Transverse colon (tissue), 4 donors: ENCODE measurements at regions not wholly inside any gene's neighbourhood (a gene's known extent, or its start where the extent isn't known, plus 50 kb on each side); places are given as distances from the start of the nearest gene placed in this dataset.

Source experiments
- DNase-seq: peaks from one replicate; pipeline ENCODE4 v3.0.0-alpha.2; 2019
- H3K27ac ChIP-seq, 4 donors: fragments of 200-600 bp; sonication (generic); 2 replicates each; pipeline ENCODE4 v1.5.1; 2016 to 2018; ENCODE audit warnings: inconsistent platforms in 4 of 4
- H3K27me3 ChIP-seq: fragments of 200-600 bp; sonication (generic); 2 replicates; pipeline ENCODE4 v1.5.1; 2017; ENCODE audit warnings: inconsistent platforms
- H3K36me3 ChIP-seq, 4 donors: fragments of 200-600 bp; sonication (generic); 2 replicates each; pipeline ENCODE4 v1.5.1; 2017 to 2019; ENCODE audit warnings: inconsistent platforms in 4 of 4
- H3K4me1 ChIP-seq, 4 donors: fragments of 200-600 bp; sonication (generic); 2 replicates each; pipeline ENCODE4 v1.5.1; 2017 to 2020; ENCODE audit warnings: inconsistent platforms in 4 of 4
- H3K4me3 ChIP-seq, 4 donors: fragments of 200-600 bp; sonication (generic); 1 replicate in 1 of 4; 2 replicates in 3 of 4; pipeline versions ENCODE4 v1.5.1 to v1.6.1; 2017 to 2019; ENCODE audit warnings: inconsistent platforms in 4 of 4
- H3K9me3 ChIP-seq, 2 donors: fragments of 200-600 bp; sonication (generic); 2 replicates each; pipeline ENCODE4 v1.5.1; 2017 to 2019; ENCODE audit warnings: inconsistent platforms in 2 of 2
- EP300 ChIP-seq: sonication (generic); formaldehyde crosslinking; IDR thresholded peaks from one replicate; pipeline ENCODE4 v1.6.1; 2017; ENCODE audit warnings: antibody characterized with exemption, low read depth
- POLR2A ChIP-seq: fragments of 450-650 bp; IDR thresholded peaks from one replicate; pipeline ENCODE4 v1.6.1; 2016; ENCODE audit warnings: antibody characterized with exemption, mild to moderate bottlenecking, moderate library complexity
- POLR2AphosphoS5 ChIP-seq, 3 donors: sonication (generic); formaldehyde crosslinking; IDR thresholded peaks; one replicate each; pipeline ENCODE4 v1.6.1; 2016; ENCODE audit warnings: antibody characterized with exemption in 3 of 3
- WGBS, 2 donors: methylation state at CpG; one replicate each; pipeline ENCODE4 v1.1.5; 2018; ENCODE audit warnings: low coverage in 1 of 2; 5-methylcytosine and 5-hydroxymethylcytosine counted together
- in situ Hi-C, 4 donors: fragments of 200-750 bp; cut with MboI; loops; one replicate each; pipeline versions ENCODE4 v1.15.0 to v1.15.1; 2017; ENCODE audit warnings: low sequenced_read_pairs in 3 of 4, low pct_ligation_motif_present in 1 of 4, low pct_unique_long_range_greater_than_20kb in 1 of 4
- intact Hi-C: fragments of 100-400 bp; cut with DNase I; formaldehyde crosslinking; loops from one replicate; pipeline ENCODE4 v1.15.1; 2023; ENCODE audit warnings: low total_unique reads
- TF ChIP-seq, protein P1 (sequence below), 5 experiments: fragments of 200-600 bp in 3 of 5; fragments of 450-650 bp in 2 of 5; sonication (generic) in 3 of 5; IDR thresholded peaks; 1 replicate in 2 of 5; 2 replicates in 3 of 5; pipeline ENCODE4 v1.5.1; 2016 to 2017; ENCODE audit warnings: antibody characterized with exemption in 5 of 5, inconsistent platforms in 3 of 5, mild to moderate bottlenecking in 2 of 5, moderate library complexity in 1 of 5

DNA sequence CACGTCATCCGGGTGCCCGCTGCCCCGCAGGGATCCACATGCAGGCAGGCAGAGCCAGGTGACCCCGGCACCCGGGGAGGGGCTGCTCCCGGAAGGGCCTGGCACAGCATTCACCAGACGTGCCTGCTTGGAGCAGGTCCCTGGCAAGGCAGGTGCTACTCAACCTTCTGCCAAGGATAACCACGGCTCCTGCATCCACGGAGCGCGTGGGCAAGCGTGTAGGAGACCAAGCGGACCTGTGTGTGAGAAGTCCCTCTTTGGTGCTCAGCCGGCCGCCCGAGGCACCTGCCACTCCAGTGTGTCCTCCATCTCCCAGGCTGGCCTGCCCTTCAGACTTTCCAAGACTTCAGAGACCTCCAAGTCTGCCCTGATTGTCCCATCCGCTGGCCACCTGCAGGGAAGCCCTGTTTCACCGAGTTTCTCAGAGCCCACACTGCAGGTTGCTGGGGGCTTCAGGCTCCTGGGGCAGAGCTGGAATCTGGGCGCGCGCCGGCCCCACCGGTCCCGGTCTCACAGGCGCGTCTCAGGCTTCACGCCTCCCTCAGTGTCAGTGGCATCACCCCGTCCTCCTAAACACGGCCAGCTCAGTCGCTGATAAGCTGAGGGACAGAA lies 124.3 kb downstream of the DLL1 start:
- Histone ChIP-seq H3K36me3 (no peaks in the 10 kb centered on the region), H3K4me3 (no peak overlapping the region), H3K4me1 (no peaks in the 10 kb centered on the region), H3K9me3 (no peaks in the 10 kb centered on the region), H3K27ac (no peak overlapping the region), H3K27me3 (no peaks in the 10 kb centered on the region)
- intact Hi-C loops (no loop called here), in situ Hi-C loops (no loop called here)
- TF ChIP-seq POLR2AphosphoS5 (IDR thresholded peaks at IDR 0.05), result no peak
- no peak for TF ChIP-seq POLR2A
- TF ChIP-seq EP300, result no peak
- TF ChIP-seq, protein P1, sequence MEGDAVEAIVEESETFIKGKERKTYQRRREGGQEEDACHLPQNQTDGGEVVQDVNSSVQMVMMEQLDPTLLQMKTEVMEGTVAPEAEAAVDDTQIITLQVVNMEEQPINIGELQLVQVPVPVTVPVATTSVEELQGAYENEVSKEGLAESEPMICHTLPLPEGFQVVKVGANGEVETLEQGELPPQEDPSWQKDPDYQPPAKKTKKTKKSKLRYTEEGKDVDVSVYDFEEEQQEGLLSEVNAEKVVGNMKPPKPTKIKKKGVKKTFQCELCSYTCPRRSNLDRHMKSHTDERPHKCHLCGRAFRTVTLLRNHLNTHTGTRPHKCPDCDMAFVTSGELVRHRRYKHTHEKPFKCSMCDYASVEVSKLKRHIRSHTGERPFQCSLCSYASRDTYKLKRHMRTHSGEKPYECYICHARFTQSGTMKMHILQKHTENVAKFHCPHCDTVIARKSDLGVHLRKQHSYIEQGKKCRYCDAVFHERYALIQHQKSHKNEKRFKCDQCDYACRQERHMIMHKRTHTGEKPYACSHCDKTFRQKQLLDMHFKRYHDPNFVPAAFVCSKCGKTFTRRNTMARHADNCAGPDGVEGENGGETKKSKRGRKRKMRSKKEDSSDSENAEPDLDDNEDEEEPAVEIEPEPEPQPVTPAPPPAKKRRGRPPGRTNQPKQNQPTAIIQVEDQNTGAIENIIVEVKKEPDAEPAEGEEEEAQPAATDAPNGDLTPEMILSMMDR (IDR thresholded peaks at IDR 0.05), result no peak
- no peak for DNase-seq
- 79% methylated on average over 31 of the region's 31 CpGs; no CpG with 5 or more reads in 1 of the 2 donors for WGBS, 2 donors

DNA sequence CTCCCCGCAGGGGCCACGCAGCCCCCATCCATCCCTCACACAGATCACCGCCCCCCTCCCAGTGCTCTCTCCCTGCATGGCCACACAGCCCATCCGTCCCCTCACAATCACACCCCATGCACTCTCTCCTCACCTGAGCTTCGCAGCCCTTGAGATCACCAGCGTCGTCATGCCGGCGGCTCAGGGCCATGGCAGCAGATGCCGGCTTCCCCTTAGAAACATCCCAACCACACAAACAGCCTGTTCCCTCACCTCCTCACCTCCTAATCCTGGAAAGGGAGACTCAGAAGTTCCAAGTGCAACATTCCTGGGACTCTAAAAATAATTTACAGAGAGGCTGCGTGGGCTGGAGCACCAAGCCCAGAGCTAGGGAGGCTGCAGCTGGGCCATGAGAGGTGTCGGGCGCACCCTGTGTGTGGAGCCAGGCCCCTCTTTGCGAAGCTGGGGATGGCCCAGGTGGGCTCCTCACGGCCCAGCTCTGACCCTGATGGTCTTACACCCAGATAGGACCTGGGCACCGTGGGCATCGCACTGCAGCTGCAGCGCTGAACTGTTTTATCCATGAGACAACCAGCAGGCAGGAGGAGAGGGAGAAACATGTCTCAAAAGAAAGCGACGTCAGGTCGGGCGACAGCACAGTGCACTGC lies 125.3 kb downstream of the DLL1 start:
- H3K4me3 ChIP-seq, result no peak overlapping the region
- intact Hi-C loops, result no loop called here
- peak overlapping the region in 1 of 4 donors; percentile 30 for H3K27ac ChIP-seq
- no peaks in the 10 kb centered on the region for H3K27me3 ChIP-seq
- TF ChIP-seq POLR2A, result no peak
- TF ChIP-seq, protein P1 (IDR thresholded peaks at IDR 0.05), result no peak
- no peak for TF ChIP-seq POLR2AphosphoS5 (IDR thresholded peaks at IDR 0.05)
- TF ChIP-seq EP300, result no peak
- WGBS, 2 donors, result 81 to 82% methylated on average over 4 to 22 of the region's 22 CpGs
- no peaks in the 10 kb centered on the region for H3K36me3 ChIP-seq
- no peak for DNase-seq
- H3K9me3 ChIP-seq, result no peaks in the 10 kb centered on the region
- in situ Hi-C loops, result no loop called here
- no peaks in the 10 kb centered on the region for H3K4me1 ChIP-seq

DNA sequence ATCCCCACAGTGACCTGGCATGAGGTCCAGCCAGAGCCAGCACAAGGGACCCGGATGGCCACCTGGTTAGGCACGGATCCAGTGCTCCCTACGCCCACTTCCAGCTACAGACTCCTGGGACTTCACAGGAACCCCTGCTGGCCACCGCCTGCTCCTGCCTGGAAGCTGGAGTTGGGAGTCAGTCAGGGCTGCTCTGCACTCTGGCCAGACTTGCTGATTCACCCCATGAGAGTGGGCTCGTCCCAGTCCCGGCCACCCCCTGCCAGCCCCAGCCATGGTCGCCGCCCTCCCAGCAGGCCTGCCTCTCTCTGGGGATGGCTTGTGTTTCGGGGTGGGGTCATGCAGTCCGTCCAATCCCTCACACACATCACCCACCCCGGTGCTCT lies 125.8 kb downstream of the DLL1 start:
- WGBS, 2 donors, result 70% methylated on average over 3 of the region's 11 CpGs; no CpG with 5 or more reads in 1 of the 2 donors
- peak overlapping the region in 1 of 4 donors; percentile 30 for H3K27ac ChIP-seq
- H3K4me3 ChIP-seq, result no peak overlapping the region
- DNase-seq, result no peak
- intact Hi-C loops, result no loop called here
- H3K9me3 ChIP-seq, result no peaks in the 10 kb centered on the region
- H3K4me1 ChIP-seq, result no peaks in the 10 kb centered on the region
- in situ Hi-C loops, result no loop called here
- H3K36me3 ChIP-seq, result no peaks in the 10 kb centered on the region
- TF ChIP-seq POLR2A (no peak), EP300 (no peak), POLR2AphosphoS5 (IDR thresholded peaks at IDR 0.05) (no peak)
- TF ChIP-seq, protein P1 (IDR thresholded peaks at IDR 0.05), result no peak
- no peaks in the 10 kb centered on the region for H3K27me3 ChIP-seq

DNA sequence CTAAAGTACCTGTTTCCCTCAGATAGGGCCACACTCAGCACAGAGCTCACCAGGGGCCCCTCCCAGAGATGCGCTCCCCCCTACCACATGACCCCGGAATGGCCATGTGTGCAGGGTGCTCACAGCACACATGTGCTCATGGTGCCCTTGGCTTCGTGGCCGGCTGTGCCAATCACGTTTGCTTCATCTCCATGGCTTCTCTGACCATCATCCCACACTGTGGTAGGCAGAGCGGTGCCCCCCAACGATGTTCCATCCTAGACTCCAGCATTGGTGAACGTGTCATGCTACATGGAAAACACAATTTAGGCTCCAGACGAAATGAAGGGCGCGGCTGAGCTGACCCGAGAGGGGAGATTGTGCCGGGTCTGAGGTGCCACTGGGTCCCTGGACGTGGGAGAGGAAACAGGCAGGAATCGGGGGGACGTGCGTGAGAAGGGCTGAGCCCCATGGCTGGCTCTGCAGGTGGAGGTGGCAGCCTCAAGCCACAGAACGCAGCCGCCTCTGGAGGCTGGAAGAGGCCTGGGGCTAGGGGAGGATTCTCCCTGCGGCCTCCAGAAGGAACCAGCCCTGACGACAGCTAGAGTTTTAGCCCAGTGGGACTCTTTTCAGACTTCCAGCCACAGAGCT lies 126.5 kb downstream of the DLL1 start:
- Histone ChIP-seq H3K36me3 (no peaks in the 10 kb centered on the region), H3K9me3 (no peaks in the 10 kb centered on the region), H3K4me1 (no peaks in the 10 kb centered on the region), H3K4me3 (no peak overlapping the region), H3K27ac (no peak overlapping the region), H3K27me3 (no peaks in the 10 kb centered on the region)
- WGBS, 2 donors, result 79% methylated on average over 21 of the region's 21 CpGs; no CpG with 5 or more reads in 1 of the 2 donors
- no peak for TF ChIP-seq POLR2AphosphoS5 (IDR thresholded peaks at IDR 0.05)
- no peak for TF ChIP-seq POLR2A
- TF ChIP-seq EP300, result no peak
- TF ChIP-seq, protein P1 (IDR thresholded peaks at IDR 0.05), result no peak
- in situ Hi-C loops (no loop called here), intact Hi-C loops (no loop called here)
- DNase-seq, result no peak
